HL-60 (cell line): ENCODE measurements at regions not wholly inside any gene's neighbourhood (a gene's known extent, or its start where the extent isn't known, plus 50 kb on each side); places are given as distances from the start of the nearest gene placed in this dataset.

Source experiments
- POLR2AphosphoS5 ChIP-seq: IDR thresholded peaks from 2 replicates; pipeline ENCODE4 v1.6.1; 2012; ENCODE audit warnings: low read depth
- SPI1 ChIP-seq: IDR thresholded peaks from 2 replicates; pipeline ENCODE4 v1.6.1; 2012; ENCODE audit warnings: low read depth, mild to moderate bottlenecking, borderline replicate concordance
- TF ChIP-seq, protein P1 (sequence below): IDR thresholded peaks from one replicate; pipeline ENCODE4 v1.5.1; 2011; ENCODE audit warnings: low read length, control low read depth, inconsistent platforms; ENCODE audit not compliant: insufficient read depth

DNA sequence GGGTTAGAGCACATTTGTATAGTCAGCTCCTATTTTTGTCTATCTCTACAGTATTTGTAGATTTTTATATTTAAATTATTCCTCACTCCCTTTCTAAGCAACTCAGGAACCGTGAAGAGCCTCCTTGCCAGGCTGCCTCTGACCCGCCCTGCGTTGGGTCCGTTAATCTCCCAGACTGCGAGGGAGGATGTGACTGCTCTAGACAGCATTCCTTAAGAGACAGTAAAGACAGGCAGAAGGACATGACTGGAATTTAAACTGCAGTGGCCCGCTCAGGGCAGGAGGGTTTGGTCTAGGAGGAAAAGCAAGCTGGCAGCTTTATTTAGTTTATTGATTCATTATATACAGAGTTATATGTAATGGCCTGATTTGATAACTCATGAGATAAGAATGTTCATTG, 413.7 kb downstream of the TMEM135 start:
- TF ChIP-seq POLR2AphosphoS5: no peak
- TF ChIP-seq SPI1: no peak
- TF ChIP-seq, protein P1, sequence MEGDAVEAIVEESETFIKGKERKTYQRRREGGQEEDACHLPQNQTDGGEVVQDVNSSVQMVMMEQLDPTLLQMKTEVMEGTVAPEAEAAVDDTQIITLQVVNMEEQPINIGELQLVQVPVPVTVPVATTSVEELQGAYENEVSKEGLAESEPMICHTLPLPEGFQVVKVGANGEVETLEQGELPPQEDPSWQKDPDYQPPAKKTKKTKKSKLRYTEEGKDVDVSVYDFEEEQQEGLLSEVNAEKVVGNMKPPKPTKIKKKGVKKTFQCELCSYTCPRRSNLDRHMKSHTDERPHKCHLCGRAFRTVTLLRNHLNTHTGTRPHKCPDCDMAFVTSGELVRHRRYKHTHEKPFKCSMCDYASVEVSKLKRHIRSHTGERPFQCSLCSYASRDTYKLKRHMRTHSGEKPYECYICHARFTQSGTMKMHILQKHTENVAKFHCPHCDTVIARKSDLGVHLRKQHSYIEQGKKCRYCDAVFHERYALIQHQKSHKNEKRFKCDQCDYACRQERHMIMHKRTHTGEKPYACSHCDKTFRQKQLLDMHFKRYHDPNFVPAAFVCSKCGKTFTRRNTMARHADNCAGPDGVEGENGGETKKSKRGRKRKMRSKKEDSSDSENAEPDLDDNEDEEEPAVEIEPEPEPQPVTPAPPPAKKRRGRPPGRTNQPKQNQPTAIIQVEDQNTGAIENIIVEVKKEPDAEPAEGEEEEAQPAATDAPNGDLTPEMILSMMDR: no peak
